HG02678 (cell line): ENCODE measurements at regions not wholly inside any gene's neighbourhood (a gene's known extent, or its start where the extent isn't known, plus 50 kb on each side); places are given as distances from the start of the nearest gene placed in this dataset.

ENCODE experiments used
- ATAC-seq: cut with Tn5 transposase; IDR thresholded peaks from one replicate; pipeline ENCODE4 v1.9.1; 2021; ENCODE audit warnings: mild to moderate bottlenecking, moderate library complexity; ENCODE audit not compliant: unreplicated experiment

- ATAC-seq = no peak
Observed at GRCh38 chr12:89024580-89024979, 327.7 kb downstream of the DUSP6 start.

DNA sequence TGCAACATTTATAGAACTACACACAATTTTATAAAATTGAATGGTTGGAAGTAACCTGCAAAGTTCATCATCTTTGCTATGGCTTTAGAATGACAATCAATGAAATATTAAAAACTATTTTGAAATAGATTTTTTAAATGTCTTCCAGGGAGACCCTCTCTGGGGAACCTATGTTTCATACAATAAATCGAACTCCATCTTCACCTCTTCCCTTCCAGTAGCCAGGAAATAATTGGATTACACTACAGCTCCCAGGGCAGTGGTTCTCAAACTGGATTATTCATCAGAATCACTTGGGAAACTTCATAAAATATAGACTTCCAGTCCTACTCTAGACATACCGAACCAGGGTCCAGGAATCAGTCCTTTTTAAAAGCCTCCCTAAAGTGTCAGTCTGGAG, 328.4 kb downstream of the DUSP6 start:
- ATAC-seq = no peak

DNA sequence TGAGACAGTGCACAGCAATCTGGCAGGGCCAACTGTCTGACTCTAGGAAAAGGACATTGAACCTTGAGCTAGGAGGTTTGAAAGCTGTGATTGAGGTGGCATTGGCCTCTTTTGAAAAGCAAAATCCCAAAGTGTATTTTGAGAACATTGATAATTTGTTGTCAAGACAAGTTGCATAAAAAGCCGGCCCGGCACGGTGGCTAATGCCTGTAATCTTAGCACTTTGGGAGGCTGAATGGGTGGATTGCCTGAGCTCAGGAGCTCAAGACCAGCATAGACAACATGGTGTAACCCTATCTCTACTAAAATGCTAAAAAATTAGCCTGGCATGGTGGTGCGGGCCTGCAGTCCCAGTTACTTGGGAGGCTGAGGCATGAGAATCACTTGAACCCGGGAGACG, 331.6 kb downstream of the DUSP6 start:
- no peak for ATAC-seq

DNA sequence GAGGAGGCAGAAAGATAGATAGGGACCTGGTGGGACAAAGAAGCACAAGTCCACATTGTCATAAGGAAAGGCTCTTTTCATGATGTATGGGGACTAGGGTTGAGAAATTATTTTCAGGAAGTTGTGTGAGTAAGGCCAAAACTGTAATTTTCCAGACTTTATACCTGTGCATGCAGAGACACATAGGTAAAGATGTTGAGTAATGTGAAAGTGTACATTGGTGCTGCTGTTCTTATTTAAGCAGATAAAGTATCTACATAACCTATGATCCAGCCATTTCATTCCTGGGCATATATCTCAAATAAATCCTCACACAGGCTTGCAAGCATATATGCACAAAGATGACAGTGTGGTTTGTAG, 332.2 kb downstream of the DUSP6 start:
- no peak for ATAC-seq

GRCh38 chr12:89019439-89020120, 332.7 kb downstream of the DUSP6 start:
- ATAC-seq = peak; percentile 99

DNA sequence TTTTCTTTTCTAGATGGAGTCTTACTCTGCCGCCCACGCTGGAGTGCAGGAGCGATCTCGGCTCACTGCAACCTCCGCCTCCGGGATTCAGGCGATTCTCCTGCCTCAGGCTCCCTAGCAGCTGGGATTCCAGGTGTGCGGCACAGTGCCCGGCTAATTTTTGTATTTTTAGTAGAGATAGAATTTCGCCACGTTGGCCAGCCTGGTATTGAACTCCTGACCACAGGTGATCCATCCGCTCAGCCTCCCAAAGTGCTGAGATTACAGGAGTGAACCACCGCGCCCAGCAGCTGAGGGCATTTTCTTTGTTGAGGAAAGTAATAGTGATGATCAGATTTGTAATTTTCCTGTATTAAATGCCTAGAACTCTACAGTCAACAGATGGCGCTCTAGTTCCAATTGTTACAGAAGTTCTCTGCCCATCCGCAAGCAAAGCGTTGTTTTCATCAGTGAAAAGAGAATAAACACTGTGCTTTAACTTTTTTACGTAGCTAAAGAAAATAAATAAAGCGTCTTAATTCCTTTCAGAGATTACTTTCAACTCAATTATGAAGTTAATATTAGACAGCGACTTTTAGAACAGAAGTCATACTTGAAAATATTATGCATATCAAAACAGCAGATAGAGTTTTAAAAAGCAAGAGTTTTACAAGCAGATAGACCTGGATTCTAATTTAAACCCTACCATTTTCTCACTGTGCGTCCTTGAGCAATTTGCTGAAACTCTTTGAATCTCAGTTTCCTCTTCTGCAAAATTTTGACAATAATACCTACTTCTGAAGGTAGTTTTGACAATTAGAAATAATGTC, 335.1 kb downstream of the DUSP6 start:
- ATAC-seq = peak; percentile 41

GRCh38 chr12:89015419-89015818, 336.9 kb downstream of the DUSP6 start:
- no peak for ATAC-seq

DNA sequence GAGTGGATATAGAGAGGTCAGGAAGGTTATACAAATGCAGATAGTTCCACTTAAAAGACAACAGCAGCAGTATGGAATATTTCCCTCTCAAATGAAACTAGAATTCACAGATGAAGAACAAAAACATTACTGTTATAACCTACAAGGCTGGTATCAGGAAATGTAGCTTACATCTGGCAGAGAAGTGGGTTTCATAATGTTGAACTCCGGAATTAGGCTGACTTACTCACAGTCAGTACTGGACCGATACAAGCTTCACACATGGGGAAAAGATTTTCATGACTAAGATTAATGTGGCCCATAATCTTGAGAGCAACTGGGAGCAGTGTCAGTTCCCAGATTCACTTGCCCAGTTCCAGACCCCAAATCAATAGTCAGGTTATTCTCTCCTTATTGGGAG, 353.9 kb downstream of the DUSP6 start:
- ATAC-seq = no peak

DNA sequence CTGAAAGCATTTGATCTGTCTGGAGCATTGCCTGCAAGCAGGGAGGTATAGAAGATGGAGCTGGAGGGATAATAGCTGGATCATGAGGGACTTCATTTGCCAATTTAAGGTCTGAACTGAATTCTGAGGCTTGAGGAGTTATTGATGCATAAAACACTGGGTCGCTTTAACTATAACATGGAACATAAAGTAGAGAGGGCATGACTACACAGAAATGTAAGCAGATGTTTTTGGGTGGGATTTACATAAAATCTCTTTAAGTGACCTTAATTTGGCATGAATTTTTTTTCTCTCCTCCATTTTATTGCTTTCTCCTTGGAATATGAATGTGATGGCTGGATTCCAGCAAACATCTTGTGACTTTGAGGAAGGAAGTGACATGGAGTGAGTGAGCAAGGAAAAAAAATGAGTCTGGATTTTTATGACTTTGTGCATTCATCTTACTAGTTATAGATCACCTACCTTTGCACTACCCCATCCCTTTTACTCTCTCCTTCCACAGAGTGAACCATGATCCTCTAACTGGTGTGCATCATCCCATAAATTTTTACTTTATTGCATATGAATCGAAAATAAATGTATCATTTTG, 356.0 kb downstream of the DUSP6 start:
- no peak for ATAC-seq

DNA sequence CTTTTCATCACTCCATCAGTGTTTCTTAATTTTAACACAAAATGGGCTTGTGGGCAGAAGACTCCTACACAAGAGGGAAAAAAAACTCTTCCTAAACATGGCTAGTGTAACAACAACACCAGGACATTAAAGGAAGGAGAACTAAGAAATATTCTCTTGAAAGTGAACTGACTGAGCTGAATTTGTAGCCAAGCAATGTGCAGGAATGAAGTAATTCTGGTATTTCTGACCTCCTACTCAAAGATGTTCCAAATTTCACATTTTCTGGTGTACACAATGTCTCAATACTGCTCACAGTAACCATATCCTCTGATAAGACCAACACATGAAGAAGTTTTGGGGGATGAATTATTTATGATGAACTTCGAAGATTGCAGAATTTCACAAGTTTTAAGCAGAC, 357.3 kb downstream of the DUSP6 start:
- no peak for ATAC-seq

- no peak for ATAC-seq
Observed at GRCh38 chr12:88994537-88994936, 357.8 kb downstream of the DUSP6 start.

DNA sequence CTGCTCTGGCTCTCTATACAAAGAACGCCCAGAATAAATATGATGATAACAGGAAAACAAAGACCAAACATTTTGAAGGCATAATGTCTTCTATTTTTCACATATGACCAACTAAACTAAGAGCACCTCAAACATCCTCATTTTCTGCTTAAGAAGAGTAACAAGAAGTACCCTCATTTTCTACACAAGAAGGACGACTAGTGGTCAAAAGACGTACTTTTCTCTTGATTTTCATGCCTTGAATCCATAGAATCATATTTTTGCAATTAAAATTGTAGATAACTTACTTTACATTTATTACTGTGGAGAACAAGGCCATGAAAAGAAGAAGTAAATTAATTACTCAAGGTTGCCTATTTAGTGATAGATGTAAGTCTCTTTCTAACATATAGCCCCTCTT, 358.6 kb downstream of the DUSP6 start:
- no peak for ATAC-seq

GRCh38 chr12:88986056-88986455, 366.2 kb downstream of the DUSP6 start:
- ATAC-seq = no peak

DNA sequence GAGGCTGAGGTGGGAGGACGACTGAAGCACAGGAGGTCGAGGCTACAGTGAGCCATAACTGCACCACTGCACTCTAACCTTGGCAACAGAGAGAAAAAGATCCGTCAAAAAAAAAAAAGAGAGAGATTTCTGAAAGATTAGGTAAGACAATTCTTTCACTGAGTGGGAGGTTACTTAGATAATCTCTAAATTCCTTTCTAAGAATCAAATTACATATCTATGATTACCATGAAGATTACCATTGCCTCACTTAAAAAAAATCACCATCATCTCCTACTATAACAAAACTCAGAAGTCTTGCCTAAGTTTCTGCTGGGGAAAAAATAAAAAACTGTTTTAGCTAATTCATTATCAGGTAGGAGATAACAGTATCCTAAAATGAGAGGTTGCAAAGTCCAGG, 366.7 kb downstream of the DUSP6 start:
- ATAC-seq = no peak

DNA sequence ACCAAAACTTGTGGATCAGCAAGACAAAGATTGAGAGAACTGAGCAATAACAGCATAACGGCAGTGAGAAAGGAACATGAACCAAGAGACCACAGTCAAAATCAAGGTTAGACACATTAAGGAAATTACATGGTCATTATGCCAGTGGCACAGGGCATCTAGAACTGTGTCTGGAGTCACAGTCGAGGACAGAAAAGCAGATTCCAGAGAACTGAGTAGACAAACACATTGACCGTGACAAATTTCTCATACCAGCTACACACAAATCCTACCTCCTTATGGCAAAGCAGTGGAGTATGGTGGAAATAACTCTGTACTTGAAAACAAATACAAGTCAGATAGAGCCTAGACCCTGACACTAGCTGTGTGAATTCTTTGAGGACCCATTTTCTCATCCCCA, 367.3 kb downstream of the DUSP6 start:
- ATAC-seq = no peak

DNA sequence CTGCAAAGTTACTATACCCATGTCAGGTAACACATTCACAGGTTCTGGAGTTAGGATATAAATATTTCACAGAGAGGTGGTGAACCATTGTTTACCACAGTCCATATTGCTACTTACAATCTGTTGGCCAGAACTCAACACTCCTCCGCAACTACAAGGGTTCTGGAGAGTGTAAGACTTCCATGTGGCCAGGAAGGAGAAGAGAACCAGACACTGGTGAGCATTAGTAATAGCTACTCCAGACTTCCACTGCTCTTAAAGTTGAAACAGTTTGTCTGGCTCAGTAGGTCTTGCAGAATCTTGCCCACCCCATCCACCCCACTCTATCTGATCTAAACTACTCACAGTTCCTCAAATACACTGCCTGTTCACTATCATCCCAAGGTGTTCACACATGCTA, 369.6 kb downstream of the DUSP6 start:
- ATAC-seq = no peak

DNA sequence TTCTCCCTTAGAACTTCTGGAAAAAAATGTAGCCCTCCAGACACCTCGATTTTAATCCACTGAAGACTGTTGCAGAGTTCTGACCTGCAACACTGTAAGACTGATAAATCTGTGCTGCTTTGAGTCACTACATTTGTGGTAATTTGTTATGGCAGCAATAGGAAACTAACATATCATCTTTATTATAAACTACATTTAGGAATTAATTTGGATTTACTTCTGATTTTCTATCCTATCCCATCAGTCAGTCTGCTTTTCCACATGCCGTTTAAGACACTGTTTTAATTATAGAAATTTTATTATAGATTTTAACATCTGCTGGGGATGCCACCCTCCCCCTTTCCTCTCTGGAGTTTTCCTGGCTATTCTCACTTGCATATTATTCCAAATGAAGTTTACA, 375.2 kb downstream of the DUSP6 start:
- no peak for ATAC-seq

- ATAC-seq = no peak
Observed at GRCh38 chr12:88973998-88974397, 378.3 kb downstream of the DUSP6 start.

GRCh38 chr12:88970740-88971139, 381.6 kb downstream of the DUSP6 start:
- ATAC-seq = no peak

DNA sequence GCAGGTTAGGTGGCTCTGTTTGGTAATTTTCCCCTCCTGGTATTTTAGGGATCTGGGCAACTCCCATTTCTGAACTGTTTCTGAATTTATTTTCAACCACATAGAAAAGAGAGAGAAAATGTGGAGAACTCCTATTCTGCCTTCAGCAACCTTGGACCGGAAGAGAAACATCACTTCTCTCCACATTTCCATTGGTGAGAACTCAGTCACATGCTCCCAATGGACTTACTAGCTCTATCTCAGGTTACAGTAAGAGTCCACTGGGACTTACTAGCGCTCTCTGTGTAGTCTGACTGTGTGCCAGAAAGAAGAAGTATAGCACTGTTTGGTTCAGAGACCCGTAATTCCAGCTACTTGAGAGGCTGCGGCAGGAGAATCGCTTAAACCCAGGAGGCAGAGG, 383.2 kb downstream of the DUSP6 start:
- no peak for ATAC-seq

DNA sequence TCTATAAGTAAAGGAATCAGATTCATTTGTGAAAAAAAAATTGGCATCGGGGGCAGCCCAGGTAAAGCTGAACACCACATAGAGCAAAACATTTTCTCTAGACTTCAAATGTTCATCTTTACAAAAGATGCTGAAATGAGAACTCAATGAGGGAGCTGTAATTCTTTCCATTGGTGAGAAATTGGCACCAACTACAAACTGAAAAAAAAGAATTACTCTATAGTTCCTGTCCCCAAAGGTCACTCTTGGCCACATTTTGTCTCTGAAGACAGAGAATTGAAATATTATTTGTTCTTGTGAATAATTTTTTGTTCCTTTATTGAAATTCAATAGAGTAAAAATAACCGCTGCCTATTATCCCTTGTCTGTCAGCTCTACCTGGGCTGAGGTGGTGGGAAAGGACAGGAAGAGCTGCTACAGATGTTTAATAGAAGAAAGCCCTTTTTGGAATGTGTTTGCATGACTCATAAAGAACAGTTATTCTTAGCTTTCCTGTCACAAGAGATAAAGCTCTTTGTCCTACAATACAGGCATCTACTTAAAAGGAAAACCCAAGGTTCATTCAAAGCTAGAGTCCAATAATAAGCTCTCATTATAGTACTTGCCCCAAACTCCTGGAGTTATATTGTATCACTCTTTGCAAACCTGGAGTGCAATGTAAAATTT, 380.1 kb upstream of the KITLG start:
- ATAC-seq = no peak

GRCh38 chr12:88958946-88959345, 378.7 kb upstream of the KITLG start:
- no peak for ATAC-seq
